Liver (tissue), 8 donors: ENCODE measurements at regions not wholly inside any gene's neighbourhood (a gene's known extent, or its start where the extent isn't known, plus 50 kb on each side); places are given as distances from the start of the nearest gene placed in this dataset.

Experiments
- DNase-seq: peaks from one replicate; pipeline ENCODE4 v3.0.0-alpha.2; 2017; ENCODE audit warnings: low spot score
- H3K27ac ChIP-seq, 2 donors: one replicate each; pipeline ENCODE4 v1.7.0; 2013; ENCODE audit warnings: inconsistent platforms in 2 of 2, low read length in 2 of 2, control low read depth in 1 of 2, low read depth in 1 of 2, mild to moderate bottlenecking in 1 of 2
- H3K27me3 ChIP-seq, 4 donors: one replicate each; pipeline versions ENCODE4 v1.6.1 to v1.7.0; 2013; ENCODE audit warnings: low read length in 3 of 4, inconsistent platforms in 1 of 4, mild to moderate bottlenecking in 1 of 4, moderate library complexity in 1 of 4; ENCODE audit not compliant: control insufficient read depth in 4 of 4, insufficient read depth in 4 of 4
- H3K36me3 ChIP-seq, 4 donors: one replicate each; pipeline versions ENCODE4 v1.6.1 to v1.7.0; 2013; ENCODE audit warnings: low read length in 3 of 4, mild to moderate bottlenecking in 3 of 4, low read depth in 1 of 4, moderate library complexity in 1 of 4; ENCODE audit not compliant: control insufficient read depth in 4 of 4, insufficient read depth in 3 of 4
- H3K4me1 ChIP-seq, 4 donors: one replicate each; pipeline versions ENCODE4 v1.6.1 to v1.7.0; 2013; ENCODE audit warnings: low read length in 3 of 4, mild to moderate bottlenecking in 3 of 4, moderate library complexity in 1 of 4; ENCODE audit not compliant: control insufficient read depth in 4 of 4, insufficient read depth in 4 of 4
- H3K4me3 ChIP-seq, 3 donors: one replicate each; pipeline versions ENCODE4 v1.6.1 to v1.7.0; 2013; ENCODE audit warnings: low read length in 3 of 3, control low read depth in 1 of 3, low read depth in 1 of 3, mild to moderate bottlenecking in 1 of 3
- H3K9ac ChIP-seq, 2 donors: one replicate each; pipeline ENCODE4 v1.7.0; 2013; ENCODE audit warnings: low read length in 2 of 2, mild to moderate bottlenecking in 2 of 2, moderate library complexity in 2 of 2, control low read depth in 1 of 2, low read depth in 1 of 2
- H3K9me3 ChIP-seq, 4 donors: one replicate each; pipeline versions ENCODE4 v1.6.1 to v1.7.0; 2013; ENCODE audit warnings: low read length in 3 of 4; ENCODE audit not compliant: control insufficient read depth in 4 of 4
- EGR1 ChIP-seq, 2 donors: IDR thresholded peaks; 2 replicates each; pipeline ENCODE4 v1.6.1; 2016 to 2018; ENCODE audit warnings: antibody characterized with exemption in 2 of 2, low read depth in 2 of 2
- FOXA1 ChIP-seq: IDR thresholded peaks from 2 replicates; pipeline ENCODE4 v1.6.1; 2016; ENCODE audit warnings: antibody characterized with exemption
- FOXA2 ChIP-seq: IDR thresholded peaks from 2 replicates; pipeline ENCODE4 v1.6.1; 2016; ENCODE audit warnings: antibody characterized with exemption
- GABPA ChIP-seq, 2 donors: IDR thresholded peaks in 1 of 2; conservative IDR thresholded peaks in 1 of 2; 2 replicates each; pipeline ENCODE4 v1.6.1; 2016; ENCODE audit warnings: antibody characterized with exemption in 2 of 2, mild to moderate bottlenecking in 1 of 2, moderate library complexity in 1 of 2
- HNF4A ChIP-seq, 2 donors: conservative IDR thresholded peaks; 2 replicates each; pipeline ENCODE4 v1.6.1; 2016; ENCODE audit warnings: antibody characterized with exemption in 2 of 2, mild to moderate bottlenecking in 2 of 2
- HNF4G ChIP-seq: IDR thresholded peaks from 2 replicates; pipeline ENCODE4 v1.6.1; 2016; ENCODE audit warnings: antibody characterized with exemption
- JUND ChIP-seq, 2 donors: IDR thresholded peaks; 2 replicates each; pipeline ENCODE4 v1.6.1; 2016; ENCODE audit warnings: antibody characterized with exemption in 2 of 2
- NR2F2 ChIP-seq: IDR thresholded peaks from 2 replicates; pipeline ENCODE4 v1.6.1; 2016; ENCODE audit warnings: antibody characterized with exemption
- RAD21 ChIP-seq, 2 donors: IDR thresholded peaks; 2 replicates each; pipeline ENCODE4 v1.6.1; 2016; ENCODE audit warnings: antibody characterized with exemption in 2 of 2, mild to moderate bottlenecking in 2 of 2
- RXRA ChIP-seq, 2 donors: IDR thresholded peaks; 2 replicates each; pipeline ENCODE4 v1.6.1; 2017 to 2018; ENCODE audit warnings: antibody characterized with exemption in 2 of 2, mild to moderate bottlenecking in 1 of 2
- SP1 ChIP-seq: IDR thresholded peaks from 2 replicates; pipeline ENCODE4 v1.6.1; 2018; ENCODE audit warnings: antibody characterized with exemption, mild to moderate bottlenecking
- TAF1 ChIP-seq: conservative IDR thresholded peaks from 2 replicates; pipeline ENCODE4 v1.6.1; 2016; ENCODE audit warnings: antibody characterized with exemption, mild to moderate bottlenecking
- YY1 ChIP-seq: IDR thresholded peaks from 2 replicates; pipeline ENCODE4 v1.6.1; 2016; ENCODE audit warnings: antibody characterized with exemption, mild to moderate bottlenecking
- WGBS: extraction: QIAGEN DNeasy Blood & Tissue Kit; methylation state at CpG from one replicate; pipeline ENCODE4 v1.1.7; 2013; 5-methylcytosine and 5-hydroxymethylcytosine counted together
- TF ChIP-seq, protein P1 (sequence below): IDR thresholded peaks from 2 replicates; pipeline ENCODE4 v1.6.1; 2016; ENCODE audit warnings: antibody characterized with exemption
- TF ChIP-seq, protein P2 (sequence below): fragments of 150-350 bp; IDR thresholded peaks from 2 replicates; pipeline ENCODE4 v1.5.1; 2017; ENCODE audit warnings: improper control_type of control experiment, low read depth, low read length; ENCODE audit not compliant: missing input control
- TF ChIP-seq, protein P3 (sequence below): IDR thresholded peaks from 2 replicates; pipeline ENCODE4 v1.6.1; 2016; ENCODE audit warnings: antibody characterized with exemption, mild to moderate bottlenecking
- TF ChIP-seq, protein P4 (sequence below): IDR thresholded peaks from 2 replicates; pipeline ENCODE4 v1.6.1; 2016; ENCODE audit warnings: antibody characterized with exemption
- TF ChIP-seq, protein P5 (sequence below): IDR thresholded peaks from 2 replicates; pipeline ENCODE4 v1.6.1; 2016; ENCODE audit warnings: antibody characterized with exemption
- donor health status: healthy.
- donor health status: healthy.
- donor health status: healthy.
- donor health status: healthy.
- donor health status: healthy.

DNA sequence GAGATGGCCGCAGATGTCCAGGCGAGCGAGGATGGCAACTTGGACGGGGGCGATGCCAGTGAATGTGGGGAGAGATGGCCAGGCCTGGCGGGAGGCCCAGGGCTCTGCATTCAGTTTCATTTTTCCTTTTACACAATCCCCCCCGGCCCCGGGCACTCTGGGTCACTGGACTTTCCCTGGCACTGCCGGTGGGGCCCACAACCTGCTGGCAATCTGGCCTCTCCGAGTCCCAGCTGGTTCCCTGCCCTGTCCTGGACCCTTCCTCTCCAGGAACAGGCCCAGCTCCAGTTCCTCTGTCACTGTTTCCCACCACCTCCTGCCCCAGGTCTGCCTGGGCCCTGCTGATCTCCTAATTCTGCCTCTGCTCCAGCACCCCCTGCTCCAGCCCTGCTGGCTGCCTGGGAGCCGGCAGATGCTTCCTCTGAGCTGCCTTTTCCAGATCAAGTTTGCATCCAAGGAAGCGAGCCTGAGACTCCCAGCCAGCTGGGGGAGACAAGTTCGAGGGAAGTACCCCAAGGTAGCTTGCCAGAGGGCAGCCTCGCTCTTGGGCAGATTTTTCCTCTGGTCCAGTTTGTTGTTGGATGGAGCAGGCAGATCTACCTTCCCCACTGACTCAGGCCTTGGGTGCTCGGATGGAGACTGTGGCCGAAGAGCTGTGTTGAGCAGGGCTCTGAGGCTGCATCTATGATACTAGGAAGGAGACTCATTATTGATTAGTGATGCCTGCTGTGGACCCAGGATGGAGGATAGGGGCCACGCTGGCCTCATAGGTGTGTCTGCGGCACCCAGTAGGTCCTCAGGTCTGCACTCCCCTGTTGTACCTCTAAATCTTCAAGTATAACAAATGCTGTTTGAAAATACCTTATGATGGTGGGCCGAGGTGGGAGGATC lies 83.2 kb downstream of the CEBPB start (continued):
- TF ChIP-seq, protein P1, sequence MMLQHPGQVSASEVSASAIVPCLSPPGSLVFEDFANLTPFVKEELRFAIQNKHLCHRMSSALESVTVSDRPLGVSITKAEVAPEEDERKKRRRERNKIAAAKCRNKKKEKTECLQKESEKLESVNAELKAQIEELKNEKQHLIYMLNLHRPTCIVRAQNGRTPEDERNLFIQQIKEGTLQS = peak; percentile 31
- TF ChIP-seq SP1 (peak; percentile 45), HNF4A (conservative IDR thresholded peaks at IDR 0.05) (peak; percentile 30 to 44)

DNA sequence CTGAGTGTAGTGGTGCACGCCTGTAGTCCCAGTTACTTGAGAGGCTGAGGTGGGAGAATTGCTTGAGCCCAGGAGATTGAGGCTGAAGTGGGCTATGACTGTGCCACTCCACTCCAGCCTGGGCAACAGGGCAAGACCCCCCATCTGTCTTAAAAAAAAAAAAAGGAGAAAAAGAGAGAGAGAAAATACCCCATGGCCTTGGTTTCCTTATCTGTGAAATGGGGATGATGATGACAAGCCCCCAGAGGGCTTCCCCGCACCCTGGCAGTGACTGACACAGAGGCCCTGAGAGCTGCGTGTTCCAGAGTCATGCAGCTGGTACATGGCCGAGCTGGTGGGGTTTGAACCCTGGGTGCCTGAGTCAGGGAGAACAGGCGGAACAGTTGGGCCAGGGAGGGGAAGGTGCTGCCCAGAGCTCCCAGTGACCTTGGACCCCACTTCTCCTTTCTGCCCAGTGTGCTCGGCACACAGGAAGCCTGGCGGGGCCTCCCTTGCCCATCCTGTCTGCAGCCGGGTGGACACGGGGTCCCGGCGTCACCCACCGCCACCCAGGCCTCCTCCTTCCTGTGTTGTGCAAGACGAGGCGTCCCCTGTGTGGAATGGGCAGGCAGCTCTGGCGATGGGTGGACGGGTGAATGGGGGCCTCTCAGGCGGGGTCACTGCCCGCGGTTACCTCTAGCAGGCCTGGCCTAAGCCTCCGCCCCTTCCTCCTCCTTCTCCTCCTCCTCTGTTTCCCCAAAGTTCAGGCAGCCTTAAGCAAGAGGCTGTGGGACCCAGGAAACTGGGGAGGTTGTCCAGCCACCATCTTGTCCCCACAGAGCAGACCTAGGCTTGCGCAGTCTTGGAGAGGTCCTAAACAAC lies 84.2 kb downstream of the CEBPB start:
- DNase-seq = no peak
- Histone ChIP-seq H3K9me3 (no peaks in the 10 kb centered on the region), H3K4me1 (peaks cover 10 to 29% (median 19%) of the 10 kb centered on the region in 4 donors), H3K4me3 (no peak overlapping the region), H3K9ac (no peak overlapping the region), H3K27me3 (no peaks in the 10 kb centered on the region), H3K36me3 (no peaks in the 10 kb centered on the region), H3K27ac (peak overlapping the region; percentile 74 to 79)
- WGBS = 75% methylated on average over 21 of the region's 21 CpGs
- TF ChIP-seq, protein P2, sequence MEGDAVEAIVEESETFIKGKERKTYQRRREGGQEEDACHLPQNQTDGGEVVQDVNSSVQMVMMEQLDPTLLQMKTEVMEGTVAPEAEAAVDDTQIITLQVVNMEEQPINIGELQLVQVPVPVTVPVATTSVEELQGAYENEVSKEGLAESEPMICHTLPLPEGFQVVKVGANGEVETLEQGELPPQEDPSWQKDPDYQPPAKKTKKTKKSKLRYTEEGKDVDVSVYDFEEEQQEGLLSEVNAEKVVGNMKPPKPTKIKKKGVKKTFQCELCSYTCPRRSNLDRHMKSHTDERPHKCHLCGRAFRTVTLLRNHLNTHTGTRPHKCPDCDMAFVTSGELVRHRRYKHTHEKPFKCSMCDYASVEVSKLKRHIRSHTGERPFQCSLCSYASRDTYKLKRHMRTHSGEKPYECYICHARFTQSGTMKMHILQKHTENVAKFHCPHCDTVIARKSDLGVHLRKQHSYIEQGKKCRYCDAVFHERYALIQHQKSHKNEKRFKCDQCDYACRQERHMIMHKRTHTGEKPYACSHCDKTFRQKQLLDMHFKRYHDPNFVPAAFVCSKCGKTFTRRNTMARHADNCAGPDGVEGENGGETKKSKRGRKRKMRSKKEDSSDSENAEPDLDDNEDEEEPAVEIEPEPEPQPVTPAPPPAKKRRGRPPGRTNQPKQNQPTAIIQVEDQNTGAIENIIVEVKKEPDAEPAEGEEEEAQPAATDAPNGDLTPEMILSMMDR = no peak
- TF ChIP-seq, protein P1 = no peak
- TF ChIP-seq FOXA2 (no peak), EGR1 (IDR thresholded peaks at IDR 0.05; ENCODE audit: low read depth in 2 of 2) (no peak), JUND (IDR thresholded peaks at IDR 0.05) (no peak), HNF4A (conservative IDR thresholded peaks at IDR 0.05) (no peak), FOXA1 (no peak), SP1 (peak; percentile 45), RXRA (IDR thresholded peaks at IDR 0.05) (peak; percentile 17 to 51), YY1 (peak; percentile 21), GABPA (IDR thresholded peaks at IDR 0.05 in 1 of 2, conservative IDR thresholded peaks at IDR 0.05 in 1 of 2) (no peak), RAD21 (IDR thresholded peaks at IDR 0.05) (no peak), HNF4G (no peak), NR2F2 (no peak), TAF1 (no peak)
- TF ChIP-seq, protein P3, sequence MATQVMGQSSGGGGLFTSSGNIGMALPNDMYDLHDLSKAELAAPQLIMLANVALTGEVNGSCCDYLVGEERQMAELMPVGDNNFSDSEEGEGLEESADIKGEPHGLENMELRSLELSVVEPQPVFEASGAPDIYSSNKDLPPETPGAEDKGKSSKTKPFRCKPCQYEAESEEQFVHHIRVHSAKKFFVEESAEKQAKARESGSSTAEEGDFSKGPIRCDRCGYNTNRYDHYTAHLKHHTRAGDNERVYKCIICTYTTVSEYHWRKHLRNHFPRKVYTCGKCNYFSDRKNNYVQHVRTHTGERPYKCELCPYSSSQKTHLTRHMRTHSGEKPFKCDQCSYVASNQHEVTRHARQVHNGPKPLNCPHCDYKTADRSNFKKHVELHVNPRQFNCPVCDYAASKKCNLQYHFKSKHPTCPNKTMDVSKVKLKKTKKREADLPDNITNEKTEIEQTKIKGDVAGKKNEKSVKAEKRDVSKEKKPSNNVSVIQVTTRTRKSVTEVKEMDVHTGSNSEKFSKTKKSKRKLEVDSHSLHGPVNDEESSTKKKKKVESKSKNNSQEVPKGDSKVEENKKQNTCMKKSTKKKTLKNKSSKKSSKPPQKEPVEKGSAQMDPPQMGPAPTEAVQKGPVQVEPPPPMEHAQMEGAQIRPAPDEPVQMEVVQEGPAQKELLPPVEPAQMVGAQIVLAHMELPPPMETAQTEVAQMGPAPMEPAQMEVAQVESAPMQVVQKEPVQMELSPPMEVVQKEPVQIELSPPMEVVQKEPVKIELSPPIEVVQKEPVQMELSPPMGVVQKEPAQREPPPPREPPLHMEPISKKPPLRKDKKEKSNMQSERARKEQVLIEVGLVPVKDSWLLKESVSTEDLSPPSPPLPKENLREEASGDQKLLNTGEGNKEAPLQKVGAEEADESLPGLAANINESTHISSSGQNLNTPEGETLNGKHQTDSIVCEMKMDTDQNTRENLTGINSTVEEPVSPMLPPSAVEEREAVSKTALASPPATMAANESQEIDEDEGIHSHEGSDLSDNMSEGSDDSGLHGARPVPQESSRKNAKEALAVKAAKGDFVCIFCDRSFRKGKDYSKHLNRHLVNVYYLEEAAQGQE = no peak
- TF ChIP-seq, protein P4, sequence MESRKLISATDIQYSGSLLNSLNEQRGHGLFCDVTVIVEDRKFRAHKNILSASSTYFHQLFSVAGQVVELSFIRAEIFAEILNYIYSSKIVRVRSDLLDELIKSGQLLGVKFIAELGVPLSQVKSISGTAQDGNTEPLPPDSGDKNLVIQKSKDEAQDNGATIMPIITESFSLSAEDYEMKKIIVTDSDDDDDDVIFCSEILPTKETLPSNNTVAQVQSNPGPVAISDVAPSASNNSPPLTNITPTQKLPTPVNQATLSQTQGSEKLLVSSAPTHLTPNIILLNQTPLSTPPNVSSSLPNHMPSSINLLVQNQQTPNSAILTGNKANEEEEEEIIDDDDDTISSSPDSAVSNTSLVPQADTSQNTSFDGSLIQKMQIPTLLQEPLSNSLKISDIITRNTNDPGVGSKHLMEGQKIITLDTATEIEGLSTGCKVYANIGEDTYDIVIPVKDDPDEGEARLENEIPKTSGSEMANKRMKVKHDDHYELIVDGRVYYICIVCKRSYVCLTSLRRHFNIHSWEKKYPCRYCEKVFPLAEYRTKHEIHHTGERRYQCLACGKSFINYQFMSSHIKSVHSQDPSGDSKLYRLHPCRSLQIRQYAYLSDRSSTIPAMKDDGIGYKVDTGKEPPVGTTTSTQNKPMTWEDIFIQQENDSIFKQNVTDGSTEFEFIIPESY = no peak
- TF ChIP-seq, protein P5, sequence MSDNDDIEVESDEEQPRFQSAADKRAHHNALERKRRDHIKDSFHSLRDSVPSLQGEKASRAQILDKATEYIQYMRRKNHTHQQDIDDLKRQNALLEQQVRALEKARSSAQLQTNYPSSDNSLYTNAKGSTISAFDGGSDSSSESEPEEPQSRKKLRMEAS = peak; percentile 35
